Osteocyte (in vitro differentiated cells): ENCODE measurements at regions not wholly inside any gene's neighbourhood (a gene's known extent, or its start where the extent isn't known, plus 50 kb on each side); places are given as distances from the start of the nearest gene placed in this dataset.

Experiments
- DNase-seq: peaks from one replicate; pipeline ENCODE4 v3.0.0; 2021; ENCODE audit warnings: mixed read lengths; ENCODE audit not compliant: unreplicated experiment; ENCODE audit errors: extremely low spot score
- H3K27ac Mint-ChIP-seq: one replicate; pipeline ENCODE4 v1.8.0; 2021; ENCODE audit warnings: mild to moderate bottlenecking, mixed read lengths; ENCODE audit not compliant: unreplicated experiment
- H3K27me3 Mint-ChIP-seq: one replicate; pipeline ENCODE4 v1.8.0; 2021; ENCODE audit warnings: mixed read lengths; ENCODE audit not compliant: unreplicated experiment
- H3K36me3 Mint-ChIP-seq: one replicate; pipeline ENCODE4 v1.8.0; 2021; ENCODE audit warnings: mixed read lengths; ENCODE audit not compliant: unreplicated experiment
- H3K4me1 Mint-ChIP-seq: one replicate; pipeline ENCODE4 v1.8.0; 2021; ENCODE audit warnings: mixed read lengths; ENCODE audit not compliant: unreplicated experiment
- H3K4me3 Mint-ChIP-seq: one replicate; pipeline ENCODE4 v1.8.0; 2021; ENCODE audit warnings: mild to moderate bottlenecking, moderate library complexity, mixed read lengths; ENCODE audit not compliant: unreplicated experiment
- H3K9me3 Mint-ChIP-seq: one replicate; pipeline ENCODE4 v1.8.0; 2021; ENCODE audit warnings: mixed read lengths; ENCODE audit not compliant: unreplicated experiment
- CTCF ChIP-seq: fragments of 200-600 bp; sonication (generic); IDR thresholded peaks from 2 replicates; pipeline ENCODE4 v1.5.0; 2021; ENCODE audit warnings: antibody characterized with exemption, mild to moderate bottlenecking, moderate library complexity

- TF ChIP-seq CTCF, result no peak
- Mint-ChIP-seq H3K27me3 (peaks cover 13% of the 10 kb centered on the region), H3K4me1 (no peaks in the 10 kb centered on the region)
Measured at GRCh38 chr4:166481739-166482138, 608.7 kb downstream of the TLL1 start.

GRCh38 chr4:166482758-166483157 lies 609.7 kb downstream of the TLL1 start:
- TF ChIP-seq CTCF, result no peak
- no peak for DNase-seq
- no peaks in the 10 kb centered on the region for H3K36me3 Mint-ChIP-seq
- no peak overlapping the region for H3K27ac Mint-ChIP-seq
- no peaks in the 10 kb centered on the region for H3K4me1 Mint-ChIP-seq
- no peak overlapping the region for H3K4me3 Mint-ChIP-seq
- H3K9me3 Mint-ChIP-seq, result no peaks in the 10 kb centered on the region
- H3K27me3 Mint-ChIP-seq, result peaks cover 10% of the 10 kb centered on the region

More at GRCh38 chr4:166481739-166482138, 608.7 kb downstream of the TLL1 start:
- Mint-ChIP-seq H3K36me3 (no peaks in the 10 kb centered on the region), H3K4me3 (no peak overlapping the region), H3K9me3 (no peaks in the 10 kb centered on the region), H3K27ac (no peak overlapping the region)
- DNase-seq, result no peak

GRCh38 chr4:166491635-166492034 lies 618.6 kb downstream of the TLL1 start:
- H3K27me3 Mint-ChIP-seq, result peaks cover 2% of the 10 kb centered on the region
- H3K27ac Mint-ChIP-seq, result no peak overlapping the region
- no peaks in the 10 kb centered on the region for H3K9me3 Mint-ChIP-seq
- no peaks in the 10 kb centered on the region for H3K36me3 Mint-ChIP-seq
- no peaks in the 10 kb centered on the region for H3K4me1 Mint-ChIP-seq
- H3K4me3 Mint-ChIP-seq, result no peak overlapping the region
- no peak for DNase-seq
- no peak for TF ChIP-seq CTCF

- Mint-ChIP-seq H3K27me3 (peaks cover 10% of the 10 kb centered on the region), H3K27ac (no peak overlapping the region), H3K4me1 (no peaks in the 10 kb centered on the region), H3K9me3 (no peaks in the 10 kb centered on the region), H3K4me3 (no peak overlapping the region), H3K36me3 (no peaks in the 10 kb centered on the region)
- no peak for DNase-seq
- no peak for TF ChIP-seq CTCF
Measured at GRCh38 chr4:166493924-166494345, 620.9 kb downstream of the TLL1 start.

GRCh38 chr4:166498546-166498945 lies 625.5 kb downstream of the TLL1 start:
- H3K9me3 Mint-ChIP-seq, result no peaks in the 10 kb centered on the region
- no peak for DNase-seq
- peaks cover 35% of the 10 kb centered on the region for H3K27me3 Mint-ChIP-seq
- no peak overlapping the region for H3K4me3 Mint-ChIP-seq
- no peaks in the 10 kb centered on the region for H3K4me1 Mint-ChIP-seq
- H3K27ac Mint-ChIP-seq, result no peak overlapping the region
- no peak for TF ChIP-seq CTCF
- H3K36me3 Mint-ChIP-seq, result no peaks in the 10 kb centered on the region
